IMR-90 (cell line): ENCODE measurements at regions not wholly inside any gene's neighbourhood (a gene's known extent, or its start where the extent isn't known, plus 50 kb on each side); places are given as distances from the start of the nearest gene placed in this dataset.

Experiments
- ATAC-seq: fragments of 200-7000 bp; cut with Tn5 transposase; 2 replicates; pipeline ENCODE4 v1.9.1; 2020; ENCODE audit warnings: low read depth, mild to moderate bottlenecking, moderate library complexity
- BruUV-seq: library from RNA; stranded (reverse); fragments of 400-500 nt; replicated peaks from 2 replicates; lab custom pipeline; 2021; lab: Mats Ljungman, UMichigan
- CTCF ChIA-PET: fragments of 300-600 bp; formaldehyde crosslinking; extraction: SDS; loops from one replicate; lab custom pipeline; 2021; ENCODE audit warnings: antibody characterized with exemption; lab: Yijun Ruan, JAX
- POLR2A ChIA-PET: fragments of 300-600 bp; sonication (Branson Sonifier 250); formaldehyde crosslinking; loops from one replicate; lab custom pipeline; 2022; ENCODE audit warnings: antibody characterized with exemption; ENCODE audit not compliant: unreplicated experiment; lab: Charles Lee
- DNase-seq: peaks from one replicate; pipeline ENCODE4 v3.0.0; 2013
- H2AFZ ChIP-seq: replicated peaks from 2 replicates; pipeline ENCODE3; 2013; ENCODE audit warnings: low read length, mild to moderate bottlenecking; ENCODE audit not compliant: poor library complexity
- H2AK5ac ChIP-seq: 2 replicates; pipeline ENCODE4 v1.6.1; 2013; ENCODE audit warnings: low read depth, low read length, inconsistent platforms
- H2AK9ac ChIP-seq: replicated peaks from 2 replicates; pipeline ENCODE3; 2013; ENCODE audit warnings: mild to moderate bottlenecking, low read depth, low read length, moderate library complexity; ENCODE audit not compliant: poor library complexity
- H2BK120ac ChIP-seq: 2 replicates; pipeline ENCODE4 v1.6.1; 2013; ENCODE audit warnings: low read depth, low read length, inconsistent platforms
- H2BK15ac ChIP-seq: 3 replicates; pipeline ENCODE4 v1.6.1; 2013; ENCODE audit warnings: low read depth, low read length, inconsistent platforms
- H2BK20ac ChIP-seq: 2 replicates; pipeline ENCODE4 v1.6.1; 2013; ENCODE audit warnings: low read depth, mild to moderate bottlenecking, inconsistent platforms, low read length, moderate library complexity
- H2BK5ac ChIP-seq: 2 replicates; pipeline ENCODE4 v1.6.1; 2013; ENCODE audit warnings: mild to moderate bottlenecking, low read depth, low read length, inconsistent platforms; ENCODE audit not compliant: poor library complexity, severe bottlenecking
- H3K14ac ChIP-seq: replicated peaks from 2 replicates; pipeline ENCODE4 v1.6.1; 2013; ENCODE audit warnings: low read depth, low read length, inconsistent platforms
- H3K18ac ChIP-seq: 2 replicates; pipeline ENCODE4 v1.6.1; 2013; ENCODE audit warnings: low read depth, low read length, control low read depth
- H3K23ac ChIP-seq: 2 replicates; pipeline ENCODE4 v1.6.1; 2013; ENCODE audit warnings: low read depth, low read length, inconsistent platforms
- H3K27ac ChIP-seq: 2 replicates; pipeline ENCODE4 v1.5.1; 2013; ENCODE audit warnings: mild to moderate bottlenecking, control low read depth, low read length; ENCODE audit not compliant: insufficient read depth
- H3K27me3 ChIP-seq: 2 replicates; pipeline ENCODE4 v1.6.1; 2013; ENCODE audit warnings: low read length; ENCODE audit not compliant: control insufficient read depth, insufficient read depth
- H3K36me3 ChIP-seq: 2 replicates; pipeline ENCODE4 v1.6.1; 2013; ENCODE audit warnings: low read length, mixed read lengths; ENCODE audit not compliant: control insufficient read depth, insufficient read depth
- H3K4ac ChIP-seq: 2 replicates; pipeline ENCODE4 v1.6.1; 2013; ENCODE audit warnings: low read depth, low read length, inconsistent platforms
- H3K4me1 ChIP-seq: 2 replicates; pipeline ENCODE4 v1.6.1; 2013; ENCODE audit warnings: low read length, mixed read lengths; ENCODE audit not compliant: control insufficient read depth, insufficient read depth
- H3K4me2 ChIP-seq: 2 replicates; pipeline ENCODE4 v1.6.1; 2013; ENCODE audit warnings: low read depth, mild to moderate bottlenecking, control low read depth, low read length, moderate library complexity
- H3K4me3 ChIP-seq: 2 replicates; pipeline ENCODE4 v1.5.1; 2013; ENCODE audit warnings: low read depth, mild to moderate bottlenecking, control low read depth, low read length, moderate library complexity; ENCODE audit not compliant: insufficient read depth
- H3K56ac ChIP-seq: 2 replicates; pipeline ENCODE4 v1.6.1; 2013; ENCODE audit warnings: low read length, inconsistent platforms; ENCODE audit not compliant: insufficient read depth; ENCODE audit errors: extremely low read depth
- H3K79me1 ChIP-seq, 2 experiments: 2 replicates each; pipeline ENCODE4 v1.6.1; 2013; ENCODE audit warnings: low read length in 2 of 2, inconsistent platforms in 1 of 2, low read depth in 1 of 2
- H3K9ac ChIP-seq: 2 replicates; pipeline ENCODE4 v1.6.1; 2013; ENCODE audit warnings: low read depth, low read length, control low read depth
- H3K9me1 ChIP-seq: 2 replicates; pipeline ENCODE4 v1.6.1; 2013; ENCODE audit warnings: low read length, inconsistent platforms; ENCODE audit not compliant: insufficient read depth
- H3K9me3 ChIP-seq: 2 replicates; pipeline ENCODE4 v1.6.1; 2013; ENCODE audit warnings: low read length; ENCODE audit not compliant: control insufficient read depth, insufficient read depth
- H4K20me1 ChIP-seq: 2 replicates; pipeline ENCODE4 v1.6.1; 2013; ENCODE audit warnings: low read length, inconsistent platforms; ENCODE audit not compliant: insufficient read depth
- H4K5ac ChIP-seq: 2 replicates; pipeline ENCODE4 v1.6.1; 2013; ENCODE audit warnings: mild to moderate bottlenecking, low read depth, low read length, control low read depth
- H4K8ac ChIP-seq, 2 experiments: 2 replicates each; pipeline ENCODE4 v1.6.1; 2013; ENCODE audit warnings: low read depth in 2 of 2, low read length in 2 of 2, control low read depth in 1 of 2, inconsistent platforms in 1 of 2
- H4K91ac ChIP-seq: 2 replicates; pipeline ENCODE4 v1.6.1; 2013; ENCODE audit warnings: low read depth, low read length, inconsistent platforms; ENCODE audit not compliant: insufficient read depth
- BHLHE40 ChIP-seq: fragments of 150-350 bp; IDR thresholded peaks from 2 replicates; pipeline ENCODE4 v1.6.1; 2016; ENCODE audit warnings: mild to moderate bottlenecking, low read depth, low read length
- CEBPB ChIP-seq: IDR thresholded peaks from 2 replicates; pipeline ENCODE4 v1.6.1; 2012; ENCODE audit warnings: low read depth, low read length, improper control_type of control experiment
- CTCF ChIP-seq: conservative IDR thresholded peaks from 2 replicates; pipeline ENCODE4 v1.5.1; 2012; ENCODE audit warnings: mild to moderate bottlenecking, low read depth, low read length, improper control_type of control experiment
- FOS ChIP-seq: fragments of 150-350 bp; IDR thresholded peaks from 2 replicates; pipeline ENCODE4 v1.6.1; 2016; ENCODE audit warnings: low read depth, low read length
- MAZ ChIP-seq: IDR thresholded peaks from 2 replicates; pipeline ENCODE4 v1.6.1; 2012; ENCODE audit warnings: low read depth, mild to moderate bottlenecking, low read length, improper control_type of control experiment, moderate library complexity, borderline replicate concordance
- MXI1 ChIP-seq: IDR thresholded peaks from 2 replicates; pipeline ENCODE4 v1.6.1; 2012; ENCODE audit warnings: low read depth, mild to moderate bottlenecking, low read length, moderate library complexity, borderline replicate concordance
- RCOR1 ChIP-seq: IDR thresholded peaks from 2 replicates; pipeline ENCODE4 v1.6.1; 2012; ENCODE audit warnings: mild to moderate bottlenecking, low read length, improper control_type of control experiment; ENCODE audit not compliant: insufficient replicate concordance
- RFX5 ChIP-seq: IDR thresholded peaks from 2 replicates; pipeline ENCODE4 v1.8.0; 2012; ENCODE audit warnings: low read depth, mild to moderate bottlenecking, low read length, moderate library complexity
- WGBS, 2 experiments: methylation state at CpG; one replicate each; pipeline versions ENCODE4 v1.1.5 to v1.1.7; 2013; ENCODE audit warnings: missing lambda C conversion rate in 2 of 2; ENCODE audit not compliant: insufficient read length in 1 of 2; ENCODE audit errors: extremely low coverage in 2 of 2; 5-methylcytosine and 5-hydroxymethylcytosine counted together
- dilution Hi-C: fragments of 300-500 bp; cut with HindIII; formaldehyde crosslinking; loops from one replicate; pipeline ENCODE4 v1.14.3; 2018; ENCODE audit warnings: low sequenced_read_pairs; ENCODE audit not compliant: unreplicated experiment
- in situ Hi-C: fragments of 300-500 bp; cut with MboI; formaldehyde crosslinking; loops from 3 replicates; pipeline ENCODE4 v1.14.3; 2019; ENCODE audit warnings: low sequenced_read_pairs, inconsistent platforms, mixed read lengths
- intact Hi-C: fragments of 100-400 bp; cut with micrococcal nuclease; formaldehyde crosslinking; loops from 2 replicates; pipeline ENCODE4 v1.10.0; 2022
- TF ChIP-seq, protein P1 (sequence below): fragments of 150-350 bp; IDR thresholded peaks from 2 replicates; pipeline ENCODE4 v1.6.1; 2017; ENCODE audit warnings: mild to moderate bottlenecking, antibody characterized with exemption, low read length, low read depth

DNA sequence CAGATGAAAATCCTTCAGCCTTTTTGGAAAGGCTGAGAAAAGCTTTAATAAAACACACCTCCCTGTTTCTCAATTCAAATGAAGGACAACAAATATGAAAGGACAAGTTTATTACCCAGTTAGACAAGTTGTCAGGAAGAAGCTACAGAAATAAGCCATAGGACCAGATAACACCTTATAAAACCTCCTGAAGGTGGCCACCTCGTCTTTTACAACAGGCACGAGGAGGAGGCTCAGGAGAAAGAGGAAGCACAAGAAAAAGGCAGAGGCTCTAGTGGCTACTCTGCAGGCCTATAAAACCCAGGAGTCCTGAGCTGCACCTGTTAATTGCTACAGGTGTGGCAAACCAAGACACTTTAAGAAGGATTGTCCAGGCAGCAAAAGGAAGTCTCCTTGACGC lies 352.1 kb upstream of the CDH18 start:
- no peaks in the 10 kb centered on the region for H3K27me3 ChIP-seq
- no peak overlapping the region for H3K18ac ChIP-seq
- H3K9ac ChIP-seq, result no peak overlapping the region
- no peak overlapping the region for H2AK9ac ChIP-seq
- H3K56ac ChIP-seq, result no peak overlapping the region
- no TSS peak for BruUV-seq
- H3K9me3 ChIP-seq, result peaks cover 7% of the 10 kb centered on the region
- H3K4me1 ChIP-seq, result no peaks in the 10 kb centered on the region
- intact Hi-C loops, result no loop called here
- no peak overlapping the region for H3K27ac ChIP-seq
- no peak overlapping the region for H3K14ac ChIP-seq
- H2AK5ac ChIP-seq, result no peak overlapping the region
- no peak overlapping the region for H2BK15ac ChIP-seq
- no peak overlapping the region for H4K91ac ChIP-seq
- no peaks in the 10 kb centered on the region for H3K79me1 ChIP-seq
- H4K20me1 ChIP-seq, result no peaks in the 10 kb centered on the region
- H2AFZ ChIP-seq, result no peak overlapping the region
- H4K8ac ChIP-seq, result no peak overlapping the region
- no peaks in the 10 kb centered on the region for H3K9me1 ChIP-seq
- H3K4me3 ChIP-seq, result no peak overlapping the region
- in situ Hi-C loops, result no loop called here
- DNase-seq (no peak), ATAC-seq (no peak)
- dilution Hi-C loops, result no loop called here
- H2BK5ac ChIP-seq, result no peak overlapping the region
- POLR2A ChIA-PET, result no interaction called here
- no peak overlapping the region for H3K23ac ChIP-seq
- no peaks in the 10 kb centered on the region for H3K36me3 ChIP-seq
- H3K4ac ChIP-seq, result no peak overlapping the region
- no peak overlapping the region for H2BK20ac ChIP-seq
- no CpG with 5 or more reads among the region's 3 CpGs for WGBS, 2 experiments
- no peak overlapping the region for H4K5ac ChIP-seq
- CTCF ChIA-PET, result interaction anchor here (1.4 kb wide), 1 partner anchor 12 kb away, joined by 3 read pairs; no protein-coding TSS in a partner anchor
- TF ChIP-seq RFX5 (no peak), FOS (no peak), CEBPB (no peak), BHLHE40 (no peak), CTCF (no peak), MXI1 (no peak), RCOR1 (no peak), MAZ (no peak)
- TF ChIP-seq, protein P1, sequence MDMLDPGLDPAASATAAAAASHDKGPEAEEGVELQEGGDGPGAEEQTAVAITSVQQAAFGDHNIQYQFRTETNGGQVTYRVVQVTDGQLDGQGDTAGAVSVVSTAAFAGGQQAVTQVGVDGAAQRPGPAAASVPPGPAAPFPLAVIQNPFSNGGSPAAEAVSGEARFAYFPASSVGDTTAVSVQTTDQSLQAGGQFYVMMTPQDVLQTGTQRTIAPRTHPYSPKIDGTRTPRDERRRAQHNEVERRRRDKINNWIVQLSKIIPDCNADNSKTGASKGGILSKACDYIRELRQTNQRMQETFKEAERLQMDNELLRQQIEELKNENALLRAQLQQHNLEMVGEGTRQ, result no peak
- no peak overlapping the region for H3K4me2 ChIP-seq
- no peak overlapping the region for H2BK120ac ChIP-seq
